ENCODE measurements at regions not wholly inside any gene's neighbourhood (a gene's known extent, or its start where the extent isn't known, plus 50 kb on each side); places are given as distances from the start of the nearest gene placed in this dataset.

DNA sequence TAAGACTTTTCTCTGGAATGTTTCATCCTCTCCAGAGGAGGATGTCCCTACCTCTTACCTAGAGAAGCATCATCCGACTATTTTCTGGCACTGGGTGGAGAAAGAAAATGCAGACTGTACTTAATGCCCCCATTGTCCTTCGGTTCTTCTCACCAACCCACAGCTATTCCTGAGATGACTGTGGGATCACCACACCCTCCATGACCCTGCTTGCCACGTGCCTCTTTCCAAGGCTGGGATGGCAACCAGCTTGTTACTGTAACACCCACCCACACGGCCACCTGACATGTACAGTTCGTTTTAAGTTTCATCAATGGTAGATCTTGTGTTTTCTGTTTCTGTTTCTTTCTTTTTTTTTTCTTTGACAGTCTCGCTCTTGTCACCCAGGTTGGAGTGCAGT is 365.2 kb downstream of the FBXO15 start:
- DNase-seq = no peak

DNA sequence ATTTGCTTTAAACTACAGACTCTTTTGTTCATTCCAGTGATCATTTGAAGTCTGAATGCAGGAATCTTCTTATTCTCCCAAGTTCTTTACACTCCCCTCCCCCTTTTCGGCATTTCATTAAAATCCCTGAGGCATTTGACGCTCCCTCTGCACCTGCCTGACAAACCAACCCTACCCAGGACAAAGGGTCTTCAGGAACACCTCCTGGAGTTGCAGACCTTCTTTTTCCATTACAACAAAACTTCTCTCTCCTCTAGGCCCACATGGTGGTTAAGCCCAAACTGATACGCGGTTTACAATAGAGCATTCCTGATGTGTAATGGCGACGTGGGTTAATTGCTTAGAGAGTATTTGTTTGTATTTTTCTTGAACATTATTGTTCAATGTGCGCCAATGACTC is 367.4 kb downstream of the FBXO15 start:
- no peak for DNase-seq

DNA sequence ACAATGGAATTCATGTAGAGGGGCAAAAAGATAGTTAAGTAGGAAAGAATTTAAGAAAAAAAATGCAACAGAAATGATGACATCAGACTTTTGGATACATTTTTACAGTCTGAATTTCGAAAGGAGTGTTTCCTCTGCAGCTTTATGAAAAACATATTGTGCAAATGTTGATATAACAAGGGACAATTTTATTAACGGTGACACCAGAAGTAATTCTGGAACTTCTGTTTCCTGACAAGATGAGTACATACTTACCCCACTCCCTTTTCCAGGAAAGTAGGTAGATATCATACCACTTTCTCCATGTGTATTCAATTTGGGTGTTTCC is 369.6 kb downstream of the FBXO15 start:
- no peak for DNase-seq

DNA sequence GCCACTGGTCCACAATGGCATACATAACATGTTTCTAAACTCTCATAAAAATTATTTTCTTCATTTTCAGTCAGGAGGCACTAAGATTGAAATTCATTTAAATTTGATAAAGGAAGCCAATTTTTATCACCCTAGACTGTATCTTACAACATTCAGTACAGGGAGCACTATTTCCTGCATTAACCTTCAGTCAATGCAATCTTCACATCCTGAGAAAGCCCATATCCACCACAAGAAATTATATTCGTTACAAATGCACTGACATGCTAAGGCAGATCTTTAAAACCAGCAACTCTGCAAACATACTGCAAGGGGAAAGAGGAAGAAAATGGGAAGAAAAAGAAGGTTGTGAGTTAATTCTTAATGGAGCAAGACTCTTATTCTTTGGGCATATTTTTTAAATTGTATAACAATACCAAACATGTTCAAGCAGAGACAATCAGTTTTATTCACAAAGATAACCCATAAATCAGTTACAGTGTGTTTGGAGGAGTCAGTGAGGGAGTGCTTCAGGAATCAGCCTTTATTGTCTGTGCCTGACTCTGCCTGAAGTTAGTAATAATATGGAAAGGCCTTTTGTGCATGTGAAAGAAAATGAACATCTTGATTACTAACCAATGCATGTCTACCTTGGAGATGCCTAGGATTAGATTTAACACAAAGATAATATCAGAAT is 370.1 kb downstream of the FBXO15 start:
- no peak for DNase-seq

DNA sequence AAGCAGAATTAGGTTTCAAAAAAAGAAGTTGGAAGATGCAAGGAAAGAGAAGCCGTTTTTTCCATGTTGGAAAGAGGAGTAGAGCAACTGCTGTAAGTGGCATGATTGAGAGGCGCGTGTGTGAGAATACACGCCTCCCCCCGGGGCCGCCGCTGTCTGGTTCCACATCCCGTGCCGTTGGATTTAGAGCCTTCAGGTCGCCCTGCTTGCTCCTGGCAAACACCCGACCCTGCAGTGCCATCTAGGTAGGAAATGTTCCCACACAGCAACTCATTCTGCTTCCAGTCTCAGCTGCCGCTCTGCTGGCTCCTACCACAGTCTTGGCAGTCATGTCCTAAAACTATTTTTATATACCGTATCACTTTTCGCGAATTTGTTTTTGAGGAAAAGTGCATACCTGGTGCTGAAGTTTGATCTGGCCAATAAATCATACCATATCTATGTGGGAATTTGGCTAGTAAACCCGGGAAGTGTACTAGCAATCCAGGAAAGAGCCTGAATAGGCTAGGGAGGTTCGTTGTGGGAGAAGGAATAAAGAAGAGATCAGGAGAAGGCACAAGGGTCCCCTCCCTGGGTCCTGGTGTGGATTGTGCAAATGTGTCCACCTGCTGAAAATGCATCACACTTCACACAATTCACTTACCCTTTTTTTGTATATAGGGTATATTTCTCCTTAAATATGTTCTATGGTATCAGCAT is 372.7 kb downstream of the FBXO15 start:
- DNase-seq = no peak

DNA sequence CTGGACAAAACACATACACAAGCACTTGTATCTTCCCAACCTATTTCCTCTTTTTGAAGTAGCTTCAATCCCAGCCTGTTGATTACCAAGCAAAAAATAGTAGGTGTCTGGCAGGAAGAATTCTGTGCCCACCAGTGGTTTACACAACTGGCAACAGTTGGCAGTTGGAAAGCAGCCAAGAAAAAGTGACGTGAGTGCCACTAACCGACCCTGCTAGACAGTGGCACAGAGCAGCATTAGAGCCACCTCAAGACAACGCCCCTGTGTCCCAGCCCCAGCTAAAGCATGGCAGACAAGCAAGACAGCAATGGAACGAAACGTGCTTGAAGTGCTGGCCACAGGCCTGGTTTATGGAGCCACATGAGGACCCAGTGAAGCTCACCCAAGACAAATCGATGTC is 379.6 kb downstream of the FBXO15 start:
- DNase-seq = no peak

DNA sequence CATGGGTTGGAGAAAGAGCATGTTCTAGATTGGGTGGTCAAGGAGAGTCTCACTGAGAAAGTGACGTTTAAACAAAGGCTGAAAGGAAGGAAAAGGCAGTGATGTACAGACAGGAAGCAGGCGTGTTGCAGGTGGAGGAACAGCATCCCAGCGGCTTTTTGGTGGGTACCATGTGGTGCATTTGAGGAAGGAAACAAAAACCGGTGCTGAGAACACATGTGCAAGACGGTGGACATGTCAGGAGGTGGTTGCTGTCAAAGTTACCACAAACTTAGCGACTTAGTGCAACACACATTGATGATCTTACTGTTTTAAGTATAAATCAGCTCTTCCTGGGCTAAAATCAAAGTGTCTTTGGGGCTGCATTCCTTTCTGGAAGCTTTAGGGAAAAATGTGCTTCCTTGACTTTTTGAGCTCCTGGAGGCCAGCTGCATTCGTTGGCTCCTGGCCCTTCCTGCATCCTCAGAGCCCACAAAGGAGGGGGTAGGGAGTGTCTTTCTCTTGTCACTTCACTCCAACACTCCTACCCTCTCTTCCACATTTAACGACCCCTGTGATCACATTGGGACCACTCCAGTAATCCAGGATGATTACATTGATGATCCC is 380.6 kb downstream of the FBXO15 start:
- no peak for DNase-seq

DNA sequence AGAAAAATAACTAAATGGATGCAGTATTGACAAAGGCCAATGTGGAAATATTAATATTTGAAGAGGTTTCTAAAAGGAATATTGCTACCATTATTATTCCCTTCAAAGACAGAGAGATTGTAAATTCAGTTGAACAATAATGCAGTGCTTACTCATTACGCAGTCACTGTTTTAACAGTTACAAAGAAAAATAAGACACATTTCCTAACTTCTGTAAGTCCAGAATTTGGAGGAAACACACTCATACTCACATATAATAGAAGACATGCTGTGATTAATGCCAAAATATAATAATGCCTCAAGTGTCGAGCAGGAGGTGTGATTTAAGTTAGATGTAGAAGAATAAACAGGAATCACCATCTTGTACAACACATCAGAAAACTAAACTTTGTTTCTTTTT is 389.2 kb downstream of the FBXO15 start:
- no peak for DNase-seq

DNA sequence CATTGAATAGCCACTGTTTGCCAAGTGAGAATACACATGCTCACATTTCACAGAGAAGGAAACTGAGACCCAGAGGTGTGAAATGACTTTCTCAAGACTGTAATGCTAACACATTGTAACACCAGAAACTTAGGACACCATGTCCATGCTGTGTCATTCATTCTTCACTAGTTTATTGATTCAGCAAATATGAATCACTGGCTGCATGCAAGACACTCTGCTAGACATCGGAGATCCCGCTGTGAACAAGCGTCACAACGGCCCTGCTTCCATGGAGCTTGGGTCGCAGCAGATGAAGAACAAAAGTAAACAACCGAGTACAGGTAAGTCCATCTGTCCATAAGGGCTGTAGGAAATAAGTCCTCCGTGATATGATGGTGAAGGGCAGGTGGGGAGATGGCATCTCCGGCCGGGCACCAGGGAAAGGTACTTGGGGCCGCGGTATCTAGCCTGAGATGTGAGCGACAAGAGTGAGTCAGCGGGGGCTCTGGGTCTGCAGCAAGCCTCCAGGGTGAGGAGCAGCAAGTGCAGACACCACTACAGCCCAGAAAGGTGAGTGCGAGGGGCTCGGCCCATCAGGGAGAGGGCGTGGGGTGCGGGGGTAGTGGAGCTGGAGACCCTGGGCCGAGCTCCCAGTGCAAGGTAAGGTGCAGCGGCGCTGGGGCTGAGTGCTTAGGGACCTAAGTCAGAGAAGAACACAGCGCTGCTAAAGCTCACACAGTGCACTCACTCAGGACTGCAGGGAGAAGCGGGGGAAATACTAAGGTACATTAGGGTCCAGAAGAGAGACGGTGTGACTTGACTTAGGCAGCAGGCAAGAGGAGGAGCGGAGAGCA is 391.2 kb downstream of the FBXO15 start:
- no peak for DNase-seq

DNA sequence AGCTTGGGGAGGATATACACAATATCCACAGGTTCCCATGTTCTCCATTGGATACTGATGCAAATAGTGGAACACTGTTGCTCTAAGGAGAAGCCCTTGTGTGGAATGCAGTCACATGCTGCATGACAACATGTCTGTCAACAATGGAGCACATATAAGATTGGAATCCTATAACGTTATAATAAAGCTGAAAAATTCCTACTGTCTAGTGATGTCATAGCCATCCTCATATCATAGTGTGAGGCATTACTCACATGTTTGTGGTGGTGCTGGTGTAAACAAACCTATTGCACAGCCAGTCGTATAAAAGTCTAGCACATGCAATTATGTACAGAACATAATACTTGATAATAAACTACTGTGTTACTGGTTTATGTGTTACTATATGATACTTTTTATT is 394.7 kb downstream of the FBXO15 start:
- DNase-seq = no peak

DNA sequence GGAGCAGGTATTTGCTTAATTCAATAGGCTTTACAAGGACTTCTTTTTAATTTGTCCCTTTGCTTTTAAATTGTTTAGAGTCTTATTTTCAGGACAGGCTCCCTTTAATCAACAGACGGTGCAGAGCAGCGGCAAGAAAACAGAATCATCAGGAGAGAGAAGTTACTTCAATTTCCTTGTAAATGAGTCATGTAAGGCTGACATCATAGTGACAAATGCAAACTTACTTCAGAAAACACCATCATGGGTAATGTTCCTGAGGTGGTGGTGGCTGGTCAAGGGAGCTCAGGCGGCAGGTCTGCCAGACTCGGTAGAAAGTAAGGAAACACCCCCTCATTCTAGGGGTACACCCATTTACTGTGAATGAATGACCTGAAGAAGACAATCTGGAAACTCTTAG is 395.1 kb downstream of the FBXO15 start:
- no peak for DNase-seq

DNA sequence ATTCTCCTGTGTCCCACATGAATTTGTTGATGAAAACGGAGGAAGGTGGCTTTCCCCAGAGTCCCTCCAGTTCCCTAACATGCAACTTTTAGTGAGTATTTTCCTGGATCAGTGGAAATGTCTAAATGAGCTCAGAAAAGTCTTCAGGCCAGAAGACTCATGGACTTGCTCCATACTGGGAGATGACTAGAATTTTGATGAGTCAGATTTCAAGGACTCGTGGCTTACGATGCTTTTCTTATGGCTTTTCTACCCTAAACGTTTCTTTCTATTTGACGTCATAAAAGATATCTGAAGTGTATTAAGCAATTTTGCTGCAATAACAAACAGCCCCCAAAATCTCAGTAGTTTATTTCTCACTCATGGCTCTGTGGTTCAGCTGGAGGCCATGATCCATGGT is 397.6 kb downstream of the FBXO15 start:
- no peak for DNase-seq

DNA sequence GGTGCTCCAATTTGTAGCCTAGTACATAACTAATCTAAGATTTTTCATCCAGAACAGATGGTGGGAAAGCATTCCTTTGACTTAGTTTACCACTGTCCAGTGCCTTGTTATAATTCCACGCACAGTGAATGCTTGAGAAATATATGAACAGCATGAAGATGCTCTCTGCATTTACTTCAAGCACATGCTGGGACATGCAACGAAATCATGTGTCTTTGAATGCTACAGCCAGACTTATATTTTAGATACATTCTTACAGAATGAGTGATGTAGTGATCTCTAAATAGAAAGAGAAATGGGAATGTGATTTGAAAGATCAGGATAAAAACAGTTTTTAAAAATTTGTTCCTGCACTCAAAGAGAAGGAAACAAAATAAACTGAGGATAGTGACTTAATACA is 398.3 kb downstream of the FBXO15 start:
- no peak for DNase-seq

DNA sequence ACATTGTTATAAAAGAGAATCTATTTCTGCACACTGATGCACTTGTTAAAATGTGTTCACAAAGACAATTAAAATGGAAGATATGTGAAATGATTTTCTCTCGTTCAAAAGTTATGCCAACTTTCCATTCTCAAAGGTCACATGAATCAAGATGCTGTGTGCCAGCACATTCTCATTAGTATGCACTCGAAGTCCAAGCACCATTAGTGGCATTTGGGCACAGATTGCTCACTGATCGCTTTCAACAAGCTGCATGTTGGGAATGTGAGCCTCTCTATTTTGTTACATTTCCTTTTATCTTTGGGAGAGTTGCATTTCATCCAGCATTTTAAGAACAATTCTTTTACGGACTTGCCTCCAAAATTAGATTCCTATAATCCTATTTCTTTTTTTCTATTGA is 398.9 kb downstream of the FBXO15 start:
- no peak for DNase-seq

DNA sequence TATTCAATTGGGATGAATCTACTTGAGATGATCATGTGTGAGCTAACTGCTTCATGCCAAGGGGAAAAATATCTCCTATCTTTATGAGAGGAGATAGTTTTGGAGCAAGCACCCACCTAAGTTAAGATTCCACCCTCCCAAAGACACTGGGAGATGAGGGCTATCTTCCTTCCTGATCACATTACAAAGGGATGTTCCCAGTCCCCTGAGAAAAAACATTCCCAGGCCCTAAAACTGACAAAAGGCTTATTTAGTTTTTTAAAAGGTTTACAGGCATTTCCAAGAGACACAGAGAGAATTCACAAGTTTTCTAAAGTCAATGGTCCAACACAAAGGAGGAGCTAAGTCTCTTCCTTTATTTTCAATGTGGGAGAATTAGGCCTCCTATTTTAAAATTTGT is 401.5 kb downstream of the FBXO15 start:
- DNase-seq = no peak

DNA sequence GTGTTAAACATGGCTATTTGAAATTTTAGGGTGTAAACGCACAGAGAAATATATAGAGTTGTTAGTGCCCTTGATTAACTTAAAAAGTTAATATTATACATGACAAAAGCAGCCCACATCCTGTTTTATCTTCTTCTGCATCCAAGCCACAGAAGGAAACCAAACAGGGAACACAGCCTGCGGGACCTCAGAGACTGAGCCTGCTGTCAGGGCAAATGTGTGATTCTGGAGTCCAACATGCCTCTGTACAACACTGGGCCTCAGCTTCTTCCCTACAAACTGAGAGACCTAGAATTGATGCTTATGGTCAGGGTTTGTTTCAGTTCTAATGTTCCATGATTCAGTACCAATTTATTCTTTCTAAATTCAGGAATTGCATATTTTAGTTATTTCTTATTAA is 404.7 kb downstream of the FBXO15 start:
- DNase-seq = no peak

DNA sequence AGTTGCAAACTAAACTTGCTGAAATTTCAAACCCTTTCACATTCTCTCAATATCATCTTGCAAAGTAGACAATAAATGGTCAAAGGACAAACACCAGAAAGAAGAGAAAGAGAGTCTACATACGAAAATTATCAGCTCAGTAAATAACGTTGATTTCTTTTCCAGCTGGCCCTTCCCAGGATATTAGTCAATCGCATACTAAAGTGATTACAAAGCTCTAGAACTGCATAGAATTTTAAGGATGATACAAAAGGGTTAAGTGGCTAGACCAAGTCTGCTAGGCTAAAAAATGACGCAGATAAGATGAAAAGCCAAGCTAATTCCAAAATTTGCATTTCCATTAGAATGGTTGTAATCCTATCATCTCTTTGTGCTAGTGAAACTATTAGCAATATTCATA is 405.7 kb downstream of the FBXO15 start:
- no peak for DNase-seq

DNA sequence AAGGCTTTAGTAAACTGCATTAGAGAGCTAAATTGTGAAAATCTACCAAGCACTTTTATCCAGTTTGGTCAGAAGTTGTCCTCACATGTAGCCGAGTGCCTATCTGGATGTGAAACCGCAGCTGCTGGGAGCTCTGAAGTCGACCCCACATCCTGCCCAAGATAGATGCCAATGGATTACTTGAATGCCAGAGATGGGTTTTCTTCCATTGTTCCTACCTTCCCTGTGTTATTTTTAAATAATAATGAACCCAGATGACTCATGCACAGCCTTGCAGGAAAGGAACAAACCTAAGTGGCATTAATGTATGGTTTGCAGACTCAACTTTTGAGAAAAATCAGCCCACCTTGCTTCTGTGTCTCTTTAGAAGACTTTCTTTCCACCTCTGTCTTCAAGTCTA is 408.5 kb downstream of the FBXO15 start:
- DNase-seq = no peak

DNA sequence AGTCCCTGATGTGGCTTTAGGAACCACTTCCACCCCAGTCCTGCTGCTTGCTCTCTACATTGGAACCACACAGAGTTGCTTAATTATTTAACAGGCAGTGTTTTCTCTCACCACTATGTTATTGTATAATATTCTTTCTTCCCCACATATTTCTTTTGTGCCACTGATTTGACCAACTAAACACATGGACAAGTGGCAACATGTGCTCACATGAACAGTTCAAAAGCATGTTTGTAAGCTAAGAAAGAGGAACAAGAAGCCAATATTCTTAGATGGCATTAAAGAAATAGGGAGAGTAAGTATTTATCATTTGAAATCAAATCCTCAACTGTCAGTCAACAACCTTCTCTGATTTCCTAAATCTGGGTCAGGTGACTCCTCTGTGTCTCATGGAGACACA is 409.6 kb downstream of the FBXO15 start:
- no peak for DNase-seq

DNA sequence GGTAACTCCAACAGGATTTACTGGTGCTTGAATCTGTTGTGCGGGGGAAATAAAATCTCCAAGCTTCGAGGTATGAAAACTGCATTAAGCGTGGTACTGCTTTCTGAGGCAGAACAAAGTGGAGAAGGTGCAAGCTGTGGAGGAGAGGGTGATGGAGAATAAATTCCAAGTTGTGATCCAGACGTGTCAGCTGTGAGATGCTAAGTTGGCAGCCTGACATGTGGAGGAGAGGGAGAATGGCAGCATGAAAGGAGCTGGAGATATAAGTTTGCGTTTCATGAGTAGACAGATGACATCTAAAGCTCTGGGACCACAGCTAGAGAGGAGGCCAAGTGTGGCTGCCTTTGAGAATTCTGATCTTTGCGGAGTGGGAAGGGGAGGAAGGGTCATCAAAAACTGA is 411.8 kb downstream of the FBXO15 start:
- no peak for DNase-seq

DNA sequence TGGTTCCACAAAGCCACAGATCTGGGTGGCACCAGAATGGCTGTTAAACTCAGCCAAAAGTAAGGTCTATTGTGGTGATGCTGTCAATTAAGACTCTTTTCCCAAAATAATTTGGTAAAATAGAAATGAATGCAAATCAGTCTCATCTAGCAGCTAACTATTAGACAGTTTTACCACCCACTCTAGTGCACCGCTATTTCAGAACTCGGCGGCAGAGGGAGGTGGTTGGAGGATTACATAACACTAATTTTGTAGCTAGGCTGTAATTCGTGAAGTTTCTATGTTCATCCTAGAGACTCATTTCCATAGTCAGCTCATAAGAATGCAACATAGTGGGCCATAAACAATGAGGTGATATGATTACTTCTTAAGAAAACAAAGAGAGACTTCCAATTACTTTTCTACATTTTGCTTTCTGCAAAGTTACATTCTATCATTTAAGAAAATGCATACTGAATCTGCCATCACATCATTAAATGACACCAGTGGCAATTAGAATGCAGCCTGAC is 413.8 kb downstream of the FBXO15 start:
- DNase-seq = no peak

DNA sequence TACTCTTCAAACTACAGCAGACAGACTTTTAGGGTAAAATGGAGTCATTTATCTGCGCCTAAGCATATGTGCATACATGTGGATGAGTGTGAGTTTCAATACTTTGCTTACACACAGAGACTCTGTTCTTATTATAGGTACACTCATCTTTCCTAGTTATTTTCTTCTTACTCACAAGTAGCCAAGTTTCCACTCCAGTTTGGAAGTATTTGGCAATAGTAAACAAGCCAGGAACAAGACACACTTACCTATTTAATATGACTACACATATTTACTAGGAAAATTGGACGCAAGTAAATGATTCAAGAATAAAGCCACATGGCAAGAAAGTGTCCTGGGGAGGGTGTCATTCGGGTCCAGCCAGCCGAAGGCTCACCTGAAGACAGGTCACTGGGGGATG is 414.3 kb downstream of the FBXO15 start:
- no peak for DNase-seq

DNA sequence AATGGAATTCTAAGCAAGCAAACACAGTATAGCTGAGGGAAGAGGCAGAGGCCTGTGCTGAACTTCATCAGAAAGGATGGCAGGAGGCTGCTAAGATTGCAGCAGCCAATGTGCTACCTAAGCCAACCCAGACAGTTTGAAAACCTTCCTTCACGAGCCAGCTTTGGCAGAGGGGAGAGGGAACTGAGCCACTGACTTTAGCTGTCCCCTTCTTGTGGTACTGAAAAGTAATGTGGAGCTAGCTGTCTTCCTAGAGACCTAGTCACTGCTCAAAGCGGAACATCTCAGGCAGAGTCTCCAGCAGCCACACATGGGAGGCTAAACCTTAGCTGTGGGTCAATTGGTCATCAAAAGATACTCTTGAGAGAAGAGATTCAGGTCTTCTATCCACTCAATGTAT is 419.0 kb downstream of the FBXO15 start:
- DNase-seq = no peak

DNA sequence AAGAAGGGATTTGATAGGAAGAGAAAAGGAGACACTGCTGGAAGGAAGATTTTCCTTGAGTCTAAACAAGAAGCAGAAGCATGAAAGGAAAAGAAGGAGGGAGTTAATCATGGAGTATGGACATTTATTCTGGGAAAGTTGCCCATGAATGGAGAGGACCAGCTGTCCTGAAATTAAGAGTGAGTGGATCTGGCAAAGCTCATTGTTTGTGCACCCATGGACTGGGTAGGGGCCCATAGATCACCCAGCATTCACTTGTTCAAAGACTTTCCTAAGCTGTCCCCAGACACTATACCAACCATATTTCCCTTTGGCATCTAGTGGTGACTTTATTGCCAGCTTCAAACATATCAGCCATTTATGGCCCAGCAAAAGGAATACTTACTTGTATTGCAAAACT is 422.7 kb downstream of the FBXO15 start:
- DNase-seq = no peak
